ENCODE measurements at regions not wholly inside any gene's neighbourhood (a gene's known extent, or its start where the extent isn't known, plus 50 kb on each side); places are given as distances from the start of the nearest gene placed in this dataset.

DNA sequence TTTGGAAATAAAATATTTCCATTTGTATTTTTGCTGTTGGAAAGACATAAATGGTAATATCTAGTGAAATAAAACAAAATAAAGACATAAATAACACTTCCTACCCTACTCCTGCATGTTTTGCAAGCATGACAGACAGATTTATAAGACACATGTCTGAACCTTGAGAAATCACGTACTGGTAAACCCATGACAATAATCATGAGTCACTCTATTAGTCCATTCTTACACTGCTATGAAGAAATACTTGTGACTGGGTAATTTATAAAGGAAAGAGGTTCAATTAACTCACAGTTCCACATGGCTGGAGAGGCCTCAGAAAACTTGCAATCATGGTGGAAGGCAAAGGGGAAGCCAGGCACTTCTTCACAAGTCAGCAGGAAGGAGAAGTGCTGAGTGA is 942.2 kb downstream of the REEP3 start:
- WGBS, 2 experiments (ENCODE audit: insufficient coverage in 1 of 2, insufficient read length in 1 of 2): 88% methylated on average over 1 of the region's 1 CpG; no CpG with 5 or more reads in 1 of the 2 experiments
- no peak for TF ChIP-seq CTCF (conservative IDR thresholded peaks at IDR 0.05)
- H3K27me3 Mint-ChIP-seq (ENCODE audit: insufficient read depth): no peaks in the 10 kb centered on the region
- H3K27me3 ChIP-seq (ENCODE audit: control insufficient read depth, insufficient read depth, low read length, poor library complexity, severe bottlenecking): no peaks in the 10 kb centered on the region
- no peaks in the 10 kb centered on the region for H3K4me1 Mint-ChIP-seq
- H3K4me3 ChIP-seq (ENCODE audit: low read length): peak overlapping the region; percentile 36
- no peaks in the 10 kb centered on the region for H3K36me3 ChIP-seq (ENCODE audit: control insufficient read depth, insufficient read depth, low read length)
- H3K9me3 Mint-ChIP-seq: peaks cover 48% of the 10 kb centered on the region
- no peak overlapping the region for H3K4me3 Mint-ChIP-seq
- H3K9me3 ChIP-seq (ENCODE audit: control insufficient read depth, low read length): peaks cover 53% of the 10 kb centered on the region
- no peak for DNase-seq
- H3K27ac Mint-ChIP-seq: no peak overlapping the region
- no peak overlapping the region for H3K9ac ChIP-seq (ENCODE audit: extremely low read depth, low read length, poor library complexity, severe bottlenecking)
- peaks cover 3% of the 10 kb centered on the region for H3K4me1 ChIP-seq (ENCODE audit: control insufficient read depth, insufficient read depth, low read length)
- no peak overlapping the region for H3K27ac ChIP-seq (ENCODE audit: low read depth, low read length)
- H3K36me3 Mint-ChIP-seq (ENCODE audit: low read depth): peaks cover 8% of the 10 kb centered on the region

- Histone ChIP-seq H3K27ac (ENCODE audit: low read depth, low read length) (no peak overlapping the region), H3K4me3 (ENCODE audit: low read length) (no peak overlapping the region), H3K9ac (ENCODE audit: extremely low read depth, low read length, poor library complexity, severe bottlenecking) (no peak overlapping the region), H3K36me3 (ENCODE audit: control insufficient read depth, insufficient read depth, low read length) (no peaks in the 10 kb centered on the region), H3K27me3 (ENCODE audit: control insufficient read depth, insufficient read depth, low read length, poor library complexity, severe bottlenecking) (no peaks in the 10 kb centered on the region), H3K4me1 (ENCODE audit: control insufficient read depth, insufficient read depth, low read length) (peaks cover 3% of the 10 kb centered on the region), H3K9me3 (ENCODE audit: control insufficient read depth, low read length) (peaks cover 61% of the 10 kb centered on the region)
- Mint-ChIP-seq H3K36me3 (ENCODE audit: low read depth) (peaks cover 12% of the 10 kb centered on the region), H3K4me1 (peaks cover 5% of the 10 kb centered on the region), H3K4me3 (no peak overlapping the region), H3K9me3 (peaks cover 68% of the 10 kb centered on the region), H3K27ac (no peak overlapping the region), H3K27me3 (ENCODE audit: insufficient read depth) (no peaks in the 10 kb centered on the region)
- DNase-seq: no peak
- WGBS, 2 experiments (ENCODE audit: insufficient coverage in 1 of 2, insufficient read length in 1 of 2): 86% methylated on average over 2 of the region's 2 CpGs; no CpG with 5 or more reads in 1 of the 2 experiments
- TF ChIP-seq CTCF (conservative IDR thresholded peaks at IDR 0.05): no peak
These were observed 944.5 kb downstream of the REEP3 start for GRCh38 chr10:64465653-64466052.

- no peak for DNase-seq
- no peaks in the 10 kb centered on the region for H3K27me3 ChIP-seq (ENCODE audit: control insufficient read depth, insufficient read depth, low read length, poor library complexity, severe bottlenecking)
- H3K36me3 ChIP-seq (ENCODE audit: control insufficient read depth, insufficient read depth, low read length): no peaks in the 10 kb centered on the region
- H3K9ac ChIP-seq (ENCODE audit: extremely low read depth, low read length, poor library complexity, severe bottlenecking): no peak overlapping the region
- no peak overlapping the region for H3K27ac ChIP-seq (ENCODE audit: low read depth, low read length)
- H3K36me3 Mint-ChIP-seq (ENCODE audit: low read depth): peaks cover 12% of the 10 kb centered on the region
- H3K9me3 ChIP-seq (ENCODE audit: control insufficient read depth, low read length): peaks cover 68% of the 10 kb centered on the region
- peaks cover 3% of the 10 kb centered on the region for H3K4me1 ChIP-seq (ENCODE audit: control insufficient read depth, insufficient read depth, low read length)
- H3K4me1 Mint-ChIP-seq: peaks cover 5% of the 10 kb centered on the region
- peaks cover 74% of the 10 kb centered on the region for H3K9me3 Mint-ChIP-seq
- no peaks in the 10 kb centered on the region for H3K27me3 Mint-ChIP-seq (ENCODE audit: insufficient read depth)
- no peak for TF ChIP-seq CTCF (conservative IDR thresholded peaks at IDR 0.05)
- H3K27ac Mint-ChIP-seq: no peak overlapping the region
- WGBS, 2 experiments (ENCODE audit: insufficient coverage in 1 of 2, insufficient read length in 1 of 2): 93% methylated on average over 2 of the region's 2 CpGs; no CpG with 5 or more reads in 1 of the 2 experiments
- no peak overlapping the region for H3K4me3 Mint-ChIP-seq
- H3K4me3 ChIP-seq (ENCODE audit: low read length): peak overlapping the region; percentile 46
These were observed 947.0 kb downstream of the REEP3 start for GRCh38 chr10:64468219-64468618.
